GM23248 (cell line): ENCODE measurements at regions not wholly inside any gene's neighbourhood (a gene's known extent, or its start where the extent isn't known, plus 50 kb on each side); places are given as distances from the start of the nearest gene placed in this dataset.
"Not testable (repeated sequence)": the region's sequence is repeated elsewhere in the genome, so short reads cannot be mapped to it uniquely, and the experiment has no call there.

Source experiments
- EZH2 ChIP-seq: fragments of 200-600 bp; sonication (generic); IDR thresholded peaks from 2 replicates; pipeline ENCODE4 v1.6.1; 2018; ENCODE audit warnings: antibody characterized with exemption, mild to moderate bottlenecking; ENCODE audit not compliant: insufficient read depth, poor library complexity, severe bottlenecking
- EZH2phosphoT487 ChIP-seq: fragments of 200-600 bp; sonication (generic); IDR thresholded peaks from 2 replicates; pipeline ENCODE4 v1.6.1; 2018; ENCODE audit warnings: antibody characterized with exemption, moderate library complexity, mild to moderate bottlenecking, low read depth; ENCODE audit not compliant: insufficient read depth

DNA sequence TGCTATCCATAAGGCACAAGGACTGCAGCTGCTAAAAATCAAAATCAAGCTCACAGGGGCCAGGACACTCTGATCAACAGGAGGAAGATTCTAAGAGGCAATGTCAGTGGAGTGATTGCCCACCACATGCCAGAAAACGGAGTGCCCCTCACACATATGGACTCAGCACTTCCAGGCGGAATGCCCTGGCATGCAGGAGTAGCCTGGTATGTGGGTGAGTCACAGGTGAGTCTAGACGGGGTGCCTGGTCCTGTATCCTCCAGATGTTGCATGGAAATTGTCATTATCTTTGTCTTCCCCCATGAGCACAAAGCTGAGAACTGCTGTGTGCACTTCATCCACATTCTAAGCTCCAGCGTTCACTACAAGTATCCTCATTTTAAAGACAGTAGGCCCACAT, 129.2 kb upstream of the FOXD4L5 start:
- not testable (repeated sequence) for TF ChIP-seq EZH2phosphoT487, EZH2
